Thyroid gland (tissue), 4 donors: ENCODE measurements at regions not wholly inside any gene's neighbourhood (a gene's known extent, or its start where the extent isn't known, plus 50 kb on each side); places are given as distances from the start of the nearest gene placed in this dataset.

Source experiments
- DNase-seq, 2 donors: peaks; one replicate each; pipeline ENCODE4 v3.0.0-alpha.2; 2019
- H3K27ac ChIP-seq, 3 donors: fragments of 200-600 bp; sonication (generic); 1 replicate in 2 of 3; 2 replicates in 1 of 3; pipeline ENCODE4 v1.5.1; 2016 to 2019; ENCODE audit warnings: mild to moderate bottlenecking in 1 of 3, moderate library complexity in 1 of 3
- H3K27me3 ChIP-seq: fragments of 200-600 bp; sonication (generic); one replicate; pipeline ENCODE4 v1.5.1; 2019
- H3K36me3 ChIP-seq, 2 donors: fragments of 200-600 bp; sonication (generic); one replicate each; pipeline ENCODE4 v1.5.1; 2016 to 2019
- H3K4me1 ChIP-seq, 2 donors: fragments of 200-600 bp; sonication (generic); one replicate each; pipeline ENCODE4 v1.5.1; 2017 to 2019
- H3K4me3 ChIP-seq, 3 donors: fragments of 200-600 bp; sonication (generic); replicated peaks in 1 of 3; 1 replicate in 2 of 3; 2 replicates in 1 of 3; pipeline ENCODE4 v1.5.1; 2016; ENCODE audit warnings: mild to moderate bottlenecking in 1 of 3
- H3K9me3 ChIP-seq: fragments of 200-600 bp; sonication (generic); one replicate; pipeline ENCODE4 v1.5.1; 2017
- CTCF ChIP-seq, 6 experiments: fragments of 200-600 bp in 3 of 6; fragments of 450-650 bp in 3 of 6; sonication (generic) in 3 of 6; IDR thresholded peaks; one replicate each; pipeline ENCODE4 v1.5.1; 2016 to 2019; ENCODE audit warnings: antibody characterized with exemption in 6 of 6, mild to moderate bottlenecking in 2 of 6, inconsistent platforms in 1 of 6, moderate library complexity in 1 of 6
- POLR2A ChIP-seq, 2 donors: fragments of 450-650 bp; IDR thresholded peaks; one replicate each; pipeline ENCODE4 v1.6.1; 2017; ENCODE audit warnings: antibody characterized with exemption in 2 of 2, mild to moderate bottlenecking in 2 of 2, moderate library complexity in 1 of 2
- WGBS, 2 donors: methylation state at CpG; one replicate each; pipeline ENCODE4 v1.1.5; 2017; 5-methylcytosine and 5-hydroxymethylcytosine counted together
- intact Hi-C: fragments of 100-400 bp; cut with DNase I; formaldehyde crosslinking; loops from one replicate; pipeline ENCODE4 v1.15.1; 2023

- peak overlapping the region in 2 of 3 donors; percentile 56 to 61 for H3K27ac ChIP-seq
- peak; percentile 22 to 23 for DNase-seq
- no peaks in the 10 kb centered on the region for H3K9me3 ChIP-seq
- no peaks in the 10 kb centered on the region for H3K36me3 ChIP-seq
- no peaks in the 10 kb centered on the region for H3K27me3 ChIP-seq
- WGBS, 2 donors: 76 to 83% methylated on average over 19 to 24 of the region's 24 CpGs
- no peak overlapping the region for H3K4me3 ChIP-seq
- intact Hi-C loops: no loop called here
- peaks cover 23 to 53% of the 10 kb centered on the region in 2 donors for H3K4me1 ChIP-seq
- TF ChIP-seq CTCF (IDR thresholded peaks at IDR 0.05) (no peak), POLR2A (IDR thresholded peaks at IDR 0.05) (no peak)
Measured at GRCh38 chr22:23518376-23519187, 61.5 kb downstream of the IGLL1 start.

- Histone ChIP-seq H3K4me1 (peaks cover 20 to 47% of the 10 kb centered on the region in 2 donors), H3K9me3 (no peaks in the 10 kb centered on the region), H3K4me3 (no peak overlapping the region), H3K36me3 (no peaks in the 10 kb centered on the region), H3K27ac (no peak overlapping the region), H3K27me3 (no peaks in the 10 kb centered on the region)
- DNase-seq: no peak
- 89 to 97% methylated on average over 4 of the region's 4 CpGs for WGBS, 2 donors
- TF ChIP-seq CTCF (IDR thresholded peaks at IDR 0.05) (no peak), POLR2A (IDR thresholded peaks at IDR 0.05) (no peak)
- intact Hi-C loops: no loop called here
Measured at GRCh38 chr22:23517804-23518375, 62.2 kb downstream of the IGLL1 start.

GRCh38 chr22:23516304-23516703 is 63.8 kb downstream of the IGLL1 start:
- Histone ChIP-seq H3K4me3 (no peak overlapping the region), H3K27ac (no peak overlapping the region), H3K36me3 (no peaks in the 10 kb centered on the region), H3K9me3 (no peaks in the 10 kb centered on the region), H3K4me1 (peaks cover 16 to 39% of the 10 kb centered on the region in 2 donors), H3K27me3 (no peaks in the 10 kb centered on the region)
- WGBS, 2 donors: 71 to 77% methylated on average over 9 of the region's 9 CpGs
- DNase-seq: peak; percentile 51 to 60
- no peak for TF ChIP-seq CTCF (IDR thresholded peaks at IDR 0.05)
- intact Hi-C loops: no loop called here

GRCh38 chr22:23514322-23515038 is 65.6 kb downstream of the IGLL1 start:
- no peak overlapping the region for H3K4me3 ChIP-seq
- no peaks in the 10 kb centered on the region for H3K9me3 ChIP-seq
- 89 to 95% methylated on average over 12 to 15 of the region's 15 CpGs for WGBS, 2 donors
- intact Hi-C loops: no loop called here
- no peak overlapping the region for H3K27ac ChIP-seq
- TF ChIP-seq POLR2A (IDR thresholded peaks at IDR 0.05) (no peak), CTCF (IDR thresholded peaks at IDR 0.05) (no peak)
- H3K36me3 ChIP-seq: no peaks in the 10 kb centered on the region
- no peaks in the 10 kb centered on the region for H3K27me3 ChIP-seq
- H3K4me1 ChIP-seq: peaks cover 6 to 31% of the 10 kb centered on the region in 2 donors
- no peak for DNase-seq

GRCh38 chr22:23513705-23514104 is 66.4 kb downstream of the IGLL1 start:
- H3K9me3 ChIP-seq: no peaks in the 10 kb centered on the region
- no peaks in the 10 kb centered on the region for H3K36me3 ChIP-seq
- intact Hi-C loops: no loop called here
- TF ChIP-seq CTCF (IDR thresholded peaks at IDR 0.05) (no peak), POLR2A (IDR thresholded peaks at IDR 0.05) (no peak)
- H3K4me3 ChIP-seq: no peak overlapping the region
- no peak overlapping the region for H3K27ac ChIP-seq
- DNase-seq: no peak
- no peaks in the 10 kb centered on the region for H3K27me3 ChIP-seq
- H3K4me1 ChIP-seq: peaks cover 2 to 25% of the 10 kb centered on the region in 2 donors
- 78 to 87% methylated on average over 4 to 5 of the region's 7 CpGs for WGBS, 2 donors
